Panc1 (cell line): ENCODE measurements at regions not wholly inside any gene's neighbourhood (a gene's known extent, or its start where the extent isn't known, plus 50 kb on each side); places are given as distances from the start of the nearest gene placed in this dataset.

ENCODE experiments used
- CTCF ChIP-seq: fragments of 450-650 bp; IDR thresholded peaks from 2 replicates; pipeline ENCODE4 v1.5.1; 2017; ENCODE audit warnings: mild to moderate bottlenecking
- POLR2AphosphoS5 ChIP-seq: IDR thresholded peaks from 2 replicates; pipeline ENCODE4 v1.6.1; 2012; ENCODE audit warnings: mild to moderate bottlenecking, low read depth, low read length, moderate library complexity
- SIN3A ChIP-seq: IDR thresholded peaks from 2 replicates; pipeline ENCODE4 v1.6.1; 2012; ENCODE audit warnings: low read depth, mild to moderate bottlenecking, low read length, moderate library complexity, borderline replicate concordance; ENCODE audit not compliant: insufficient read depth

DNA sequence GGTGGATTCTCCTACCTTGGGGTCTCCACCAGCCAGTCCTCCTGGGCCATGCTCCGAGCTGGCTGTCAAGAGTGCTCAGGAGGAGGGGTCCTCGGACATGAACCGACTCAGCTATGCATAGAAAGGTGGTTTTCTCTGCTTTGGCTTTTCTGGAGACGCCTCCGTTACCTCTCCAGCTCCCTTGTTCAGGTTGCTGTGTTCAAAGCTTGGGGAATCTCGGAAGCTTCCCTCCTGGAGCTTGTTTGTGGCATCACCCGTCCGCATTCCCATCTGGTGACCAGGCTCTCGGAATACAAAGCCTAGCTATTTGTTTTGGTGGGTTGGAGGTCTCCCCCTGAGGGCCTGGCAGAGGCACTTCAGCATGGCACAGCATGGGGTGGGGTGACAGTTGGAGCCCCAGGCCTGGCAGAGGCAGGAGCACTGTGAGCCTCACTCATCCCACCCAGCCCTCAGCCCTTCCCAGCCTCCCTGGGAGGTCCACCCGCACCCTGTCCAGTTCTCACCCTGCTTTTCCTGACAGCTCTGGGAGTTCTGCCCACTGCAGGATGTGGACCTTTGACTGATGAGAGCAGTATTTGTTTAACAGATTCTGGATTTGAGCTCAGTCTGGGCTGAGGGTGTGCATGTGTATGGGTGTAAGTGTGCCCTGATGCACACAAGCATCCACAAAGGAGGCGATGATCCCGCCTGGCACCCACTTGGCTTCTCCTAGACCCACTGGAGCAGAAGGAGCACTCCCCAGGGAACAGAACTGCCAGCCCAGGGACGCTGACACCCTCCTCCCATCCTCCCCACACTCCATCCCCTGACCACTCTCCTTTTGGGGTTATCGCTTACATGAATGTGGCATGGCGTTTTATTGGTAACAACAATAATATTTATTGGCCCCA is 107.3 kb upstream of the HS6ST1 start:
- TF ChIP-seq CTCF (no peak), SIN3A (no peak), POLR2AphosphoS5 (no peak)
